ENCODE measurements at regions not wholly inside any gene's neighbourhood (a gene's known extent, or its start where the extent isn't known, plus 50 kb on each side); places are given as distances from the start of the nearest gene placed in this dataset.

- no peak for DNase-seq
Measured at GRCh38 chrX:134716620-134717012, 58.3 kb upstream of the PLAC1 start.

- DNase-seq = no peak
Measured at GRCh38 chrX:134715930-134716619, 57.8 kb upstream of the PLAC1 start.

GRCh38 chrX:134714633-134715110 lies 56.4 kb upstream of the PLAC1 start:
- no peak for DNase-seq

GRCh38 chrX:134713618-134714107 lies 55.4 kb upstream of the PLAC1 start:
- no peak for DNase-seq

- DNase-seq = no peak
Measured at GRCh38 chrX:134712272-134712671, 54.0 kb upstream of the PLAC1 start.

GRCh38 chrX:134711135-134711921 lies 53.1 kb upstream of the PLAC1 start:
- peak; percentile 19 for DNase-seq

All from fibroblast of skin of right quadriceps (primary cell).